HL-60 (cell line): ENCODE measurements at regions not wholly inside any gene's neighbourhood (a gene's known extent, or its start where the extent isn't known, plus 50 kb on each side); places are given as distances from the start of the nearest gene placed in this dataset.

Source experiments
- DNase-seq, 2 experiments: peaks; one replicate each; pipeline ENCODE4 v3.0.0-alpha.2; 2010 to 2020; ENCODE audit warnings: low read depth in 1 of 2, low spot score in 1 of 2
- H3K27ac ChIP-seq: fragments of 250-450 bp; sonication (Bioruptor Pico); replicated peaks from 2 replicates; pipeline ENCODE4 v1.5.1; 2020; ENCODE audit warnings: mild to moderate bottlenecking, moderate library complexity
- H3K27me3 ChIP-seq: fragments of 250-450 bp; sonication (Bioruptor Pico); 2 replicates; pipeline ENCODE4 v1.5.1; 2021; ENCODE audit warnings: mild to moderate bottlenecking, moderate library complexity; ENCODE audit not compliant: insufficient read depth, poor library complexity, severe bottlenecking
- H3K4me3 ChIP-seq: replicated peaks from 2 replicates; pipeline ENCODE4 v1.5.1; 2011; ENCODE audit warnings: mild to moderate bottlenecking, control low read depth, low read length; ENCODE audit not compliant: insufficient read depth
- CTCF ChIP-seq: IDR thresholded peaks from one replicate; pipeline ENCODE4 v1.5.1; 2011; ENCODE audit warnings: low read length, control low read depth, inconsistent platforms; ENCODE audit not compliant: insufficient read depth
- GABPA ChIP-seq: IDR thresholded peaks from 2 replicates; pipeline ENCODE4 v1.6.1; 2012; ENCODE audit warnings: low read depth
- POLR2AphosphoS5 ChIP-seq: IDR thresholded peaks from 2 replicates; pipeline ENCODE4 v1.6.1; 2012; ENCODE audit warnings: low read depth
- REST ChIP-seq: IDR thresholded peaks from 2 replicates; pipeline ENCODE4 v1.6.1; 2012; ENCODE audit warnings: low read depth; ENCODE audit not compliant: insufficient replicate concordance
- SPI1 ChIP-seq: IDR thresholded peaks from 2 replicates; pipeline ENCODE4 v1.6.1; 2012; ENCODE audit warnings: low read depth, mild to moderate bottlenecking, borderline replicate concordance

- DNase-seq = no peak
- Histone ChIP-seq H3K27ac (no peak overlapping the region), H3K4me3 (no peak overlapping the region), H3K27me3 (no peaks in the 10 kb centered on the region)
- no peak for TF ChIP-seq REST
- no peak for TF ChIP-seq GABPA
These were observed 112.3 kb upstream of the ZNF521 start for GRCh38 chr18:25464227-25464626.

GRCh38 chr18:25463726-25464125 is 111.8 kb upstream of the ZNF521 start:
- H3K27me3 ChIP-seq = no peaks in the 10 kb centered on the region
- H3K27ac ChIP-seq = no peak overlapping the region
- DNase-seq = no peak
- TF ChIP-seq REST = no peak
- TF ChIP-seq GABPA = no peak
- H3K4me3 ChIP-seq = no peak overlapping the region

- TF ChIP-seq GABPA = no peak
- no peak for TF ChIP-seq CTCF
- no peak for TF ChIP-seq POLR2AphosphoS5
- no peak for TF ChIP-seq SPI1
- TF ChIP-seq REST = no peak
- Histone ChIP-seq H3K4me3 (no peak overlapping the region), H3K27ac (no peak overlapping the region), H3K27me3 (no peaks in the 10 kb centered on the region)
- no peak for DNase-seq
These were observed 107.8 kb upstream of the ZNF521 start for GRCh38 chr18:25459814-25460213.

- no peaks in the 10 kb centered on the region for H3K27me3 ChIP-seq
- no peak for TF ChIP-seq GABPA
- TF ChIP-seq SPI1 = no peak
- TF ChIP-seq REST = no peak
- no peak for TF ChIP-seq CTCF
- DNase-seq = no peak
- no peak overlapping the region for H3K27ac ChIP-seq
- no peak overlapping the region for H3K4me3 ChIP-seq
These were observed 105.6 kb upstream of the ZNF521 start for GRCh38 chr18:25457601-25458000.
